Islet precursor cell (in vitro differentiated cells): ENCODE measurements at regions not wholly inside any gene's neighbourhood (a gene's known extent, or its start where the extent isn't known, plus 50 kb on each side); places are given as distances from the start of the nearest gene placed in this dataset.
"Not testable (repeated sequence)": the region's sequence is repeated elsewhere in the genome, so short reads cannot be mapped to it uniquely, and the experiment has no call there.

Source experiments
- DNase-seq: peaks from one replicate; pipeline ENCODE4 v3.0.0-alpha.2; 2018

DNA sequence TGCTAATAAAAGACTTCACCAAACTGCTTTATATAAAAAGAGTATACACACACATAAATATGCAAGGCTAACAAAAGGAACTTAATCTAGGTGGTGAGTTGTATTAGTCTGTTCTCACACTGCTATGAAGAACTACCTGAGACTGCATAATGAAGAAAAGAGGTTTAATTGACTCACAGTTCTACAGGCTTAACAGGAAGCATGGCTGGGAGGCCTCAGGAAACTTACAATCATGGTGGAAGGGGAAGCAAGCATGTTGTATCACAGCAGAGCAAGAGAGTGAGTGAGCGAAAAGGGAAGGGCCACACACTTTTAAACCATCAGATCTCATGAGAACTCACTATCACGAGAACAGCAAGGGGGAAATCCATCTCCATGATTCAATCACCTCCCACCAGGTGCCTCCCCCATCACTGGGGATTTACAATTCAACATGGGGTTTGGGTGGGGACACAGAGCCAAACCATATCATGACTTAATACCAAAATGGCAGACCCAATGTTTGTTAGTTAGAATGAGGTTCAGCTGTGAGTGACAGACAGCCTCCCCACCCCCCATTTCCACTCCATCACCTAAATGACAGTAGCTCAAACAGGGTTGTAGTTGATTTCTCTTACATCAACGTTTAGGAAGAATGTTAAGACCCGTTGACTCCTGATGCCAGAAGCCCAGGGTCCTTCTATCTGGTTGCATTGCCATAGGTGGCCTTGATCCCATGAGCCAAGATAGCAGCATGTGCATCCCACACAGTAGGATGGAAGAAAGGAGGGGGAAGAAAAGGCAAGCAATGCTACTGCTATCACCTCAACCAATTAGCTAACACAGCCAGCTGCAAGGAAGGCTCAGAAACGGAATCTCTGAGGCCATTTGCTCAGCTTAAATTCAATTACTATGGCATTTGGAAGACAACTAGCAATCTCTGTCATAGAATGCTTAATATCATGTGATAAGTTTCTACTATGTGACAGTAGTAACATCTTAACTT, 77.0 kb downstream of the CCDC71L start:
- DNase-seq = no peak

DNA sequence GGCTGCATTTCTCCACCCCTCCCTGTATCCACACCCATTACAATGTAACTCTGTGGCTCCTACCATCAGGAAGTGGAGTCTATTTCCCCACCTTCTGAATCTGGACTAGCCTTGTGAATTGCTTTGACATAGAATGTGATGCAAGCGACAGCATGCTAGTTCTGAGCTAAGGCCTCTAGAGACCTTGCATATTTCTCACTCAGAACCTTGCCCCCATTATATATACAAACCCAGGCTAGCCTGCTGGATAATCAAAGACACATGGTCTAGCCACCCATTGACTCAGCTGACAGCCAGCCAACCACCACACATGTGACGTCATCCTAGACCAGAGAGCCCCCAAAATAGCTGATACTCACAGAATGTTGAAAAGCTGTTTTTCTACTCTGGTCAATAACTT, 77.9 kb downstream of the CCDC71L start:
- DNase-seq = no peak

DNA sequence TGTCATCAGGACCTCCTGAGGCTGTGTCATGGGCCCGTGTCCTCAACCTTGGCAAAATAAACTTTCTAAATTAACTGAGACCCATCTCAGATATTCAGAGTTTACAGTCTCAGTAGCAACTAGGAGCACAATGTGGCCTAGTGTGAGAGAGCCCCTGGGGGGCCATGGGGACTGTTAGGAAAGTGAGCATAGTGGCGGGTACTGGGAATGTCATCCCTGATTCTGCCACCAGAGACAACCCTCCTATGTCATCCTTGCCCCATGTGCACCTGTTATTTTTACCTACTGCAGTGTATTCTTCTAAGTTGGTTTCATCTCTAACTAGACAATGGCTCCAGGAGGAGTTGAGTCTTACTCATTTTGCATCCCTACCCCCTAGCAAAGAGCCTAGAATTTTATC, 78.6 kb downstream of the CCDC71L start:
- no peak for DNase-seq

DNA sequence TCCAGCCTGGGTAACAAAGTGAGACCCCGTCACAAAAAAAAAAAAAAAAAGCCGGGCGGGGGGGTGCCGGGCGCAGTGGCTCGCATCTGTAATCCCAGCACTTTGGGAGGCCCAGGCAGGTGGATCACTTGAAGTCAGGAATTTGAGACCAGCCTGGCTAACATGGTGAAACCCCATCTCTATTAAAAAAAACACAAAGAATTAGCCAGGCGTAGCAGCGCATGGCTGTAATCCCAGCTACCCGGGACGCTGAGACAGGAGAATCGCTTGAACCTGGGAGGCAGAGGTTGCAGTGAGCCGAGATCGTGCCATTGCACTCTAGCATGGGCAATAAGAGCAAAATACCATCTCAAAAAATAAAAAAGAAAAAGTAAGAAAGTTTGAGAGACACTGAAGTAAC, 81.9 kb downstream of the CCDC71L start:
- DNase-seq = not testable (repeated sequence)

DNA sequence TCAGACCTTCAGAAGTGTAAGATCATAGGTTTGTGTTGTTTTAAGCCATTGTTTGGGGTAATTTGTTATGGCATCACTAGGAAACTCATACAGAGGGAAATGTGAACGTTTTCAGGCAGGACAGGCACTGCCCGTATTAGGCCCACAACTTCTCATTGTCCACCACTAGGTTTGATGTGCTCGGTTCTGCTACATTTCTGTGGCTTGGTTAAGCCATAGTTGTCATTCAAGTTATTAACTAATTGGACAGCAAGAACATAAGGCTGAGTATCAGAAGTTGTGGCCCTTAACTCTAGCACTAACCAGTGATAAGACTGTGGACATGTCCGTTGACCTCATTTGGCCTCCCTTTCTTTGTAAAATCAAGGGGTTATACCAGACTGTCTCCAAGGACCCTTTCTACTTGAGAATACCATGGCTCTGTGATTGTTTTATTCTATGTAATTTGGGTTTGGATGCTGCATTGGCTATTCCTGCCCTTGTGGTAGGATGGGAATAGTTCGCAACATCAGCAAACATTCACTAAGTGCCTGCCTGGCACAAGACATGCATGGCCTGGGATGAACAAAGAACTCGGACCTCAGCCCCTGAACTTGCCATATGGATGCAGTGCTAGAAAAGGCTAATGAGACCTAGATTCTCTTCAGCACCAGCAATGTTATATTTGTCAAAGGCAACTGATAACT, 85.7 kb downstream of the CCDC71L start:
- DNase-seq = no peak

DNA sequence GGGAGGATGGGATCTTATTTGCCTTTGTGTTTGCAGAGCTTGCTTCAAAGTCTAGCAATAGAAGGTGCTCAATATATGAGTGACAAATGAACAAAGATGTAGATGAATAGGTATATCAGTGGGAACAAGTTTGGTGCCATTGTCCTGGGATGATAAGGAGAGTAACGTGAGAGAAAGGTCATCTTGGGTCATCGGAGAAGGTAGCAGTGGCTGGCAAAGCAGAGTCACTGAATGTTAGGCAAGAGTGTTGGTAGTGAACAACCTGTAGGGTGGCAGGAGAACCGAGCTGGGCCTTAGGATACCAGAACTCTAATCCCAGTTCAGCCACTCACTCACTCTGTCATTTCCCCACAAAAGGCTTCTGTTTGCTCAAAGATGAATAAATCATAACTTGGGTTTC, 87.2 kb downstream of the CCDC71L start:
- DNase-seq = no peak

DNA sequence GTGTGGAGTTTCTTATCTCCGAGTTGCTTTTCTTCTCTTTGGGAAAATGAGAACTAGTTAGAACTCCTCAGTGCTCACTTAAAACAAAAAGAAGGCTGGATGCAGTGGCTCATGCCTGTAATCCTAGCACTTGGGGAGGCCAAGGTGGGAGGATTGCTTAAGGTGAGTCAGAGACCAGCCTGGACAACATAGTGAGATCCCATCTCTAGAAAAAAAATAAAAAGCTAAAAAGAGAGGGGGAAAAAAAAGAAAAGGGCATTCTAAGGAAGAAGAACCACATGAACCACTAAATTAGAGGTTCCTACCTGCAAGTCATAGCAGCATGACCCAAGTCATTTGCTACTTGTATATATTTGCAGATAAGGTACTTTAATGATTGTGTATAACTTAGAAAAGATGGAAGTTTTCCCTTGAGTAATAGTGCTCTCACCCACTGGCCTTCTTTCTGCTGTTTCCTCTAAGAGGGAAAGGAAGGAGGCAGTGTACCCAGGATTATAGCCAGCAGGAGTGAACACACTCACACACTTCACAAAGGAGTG, 87.8 kb downstream of the CCDC71L start:
- DNase-seq = no peak

DNA sequence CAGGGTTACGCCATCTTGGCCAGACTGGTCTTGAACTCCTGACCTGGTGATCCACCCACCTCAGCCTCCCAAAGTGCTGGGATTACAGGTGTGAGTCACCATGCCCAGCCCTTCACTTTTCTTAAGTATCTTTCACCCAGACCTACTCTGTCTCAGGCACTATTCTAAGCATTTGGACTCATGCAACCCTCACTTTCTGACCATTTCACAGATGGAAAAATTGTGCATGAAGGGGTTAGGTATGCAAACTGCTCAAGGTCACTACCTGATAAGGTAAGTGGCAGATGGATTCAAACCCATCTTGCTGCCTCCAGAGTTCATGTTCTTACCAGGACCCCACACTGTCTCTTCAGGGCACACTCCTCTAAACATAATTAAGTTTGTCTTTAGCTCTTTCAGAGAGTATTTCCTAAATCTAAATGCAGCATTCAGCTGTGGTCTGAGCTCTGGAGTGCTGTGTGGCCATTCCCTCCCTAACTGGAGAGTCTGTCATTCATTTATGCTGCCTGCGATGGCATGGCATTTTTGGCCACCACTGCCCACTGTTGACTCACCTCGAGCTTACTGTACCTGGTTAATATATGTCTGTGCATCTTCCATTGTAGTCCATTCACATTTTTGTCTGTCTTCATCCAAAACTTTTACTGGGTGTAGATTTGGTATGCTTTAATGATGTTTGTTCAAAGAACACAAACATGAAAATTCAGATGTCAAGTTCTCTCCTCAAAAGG, 88.4 kb downstream of the CCDC71L start:
- DNase-seq = no peak

DNA sequence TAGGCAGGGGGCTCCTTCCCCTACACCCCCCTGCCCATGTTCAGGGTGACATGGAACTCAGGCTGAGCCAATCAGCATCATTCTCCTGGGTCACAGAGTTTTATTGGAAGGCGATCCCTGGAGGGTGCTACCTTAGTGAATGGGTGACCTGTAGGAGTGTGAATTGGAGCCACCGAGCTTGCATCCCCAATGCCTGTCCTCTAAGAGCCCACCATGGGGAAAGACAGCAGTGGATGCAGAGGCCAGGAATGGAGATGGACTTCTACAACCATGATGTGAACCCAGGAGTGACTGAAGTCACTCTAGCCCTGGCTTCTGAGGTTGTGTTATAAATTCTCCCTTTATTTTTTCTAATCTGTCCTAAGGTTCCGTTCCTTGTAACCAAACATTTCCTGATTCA, 89.4 kb downstream of the CCDC71L start:
- DNase-seq = no peak

DNA sequence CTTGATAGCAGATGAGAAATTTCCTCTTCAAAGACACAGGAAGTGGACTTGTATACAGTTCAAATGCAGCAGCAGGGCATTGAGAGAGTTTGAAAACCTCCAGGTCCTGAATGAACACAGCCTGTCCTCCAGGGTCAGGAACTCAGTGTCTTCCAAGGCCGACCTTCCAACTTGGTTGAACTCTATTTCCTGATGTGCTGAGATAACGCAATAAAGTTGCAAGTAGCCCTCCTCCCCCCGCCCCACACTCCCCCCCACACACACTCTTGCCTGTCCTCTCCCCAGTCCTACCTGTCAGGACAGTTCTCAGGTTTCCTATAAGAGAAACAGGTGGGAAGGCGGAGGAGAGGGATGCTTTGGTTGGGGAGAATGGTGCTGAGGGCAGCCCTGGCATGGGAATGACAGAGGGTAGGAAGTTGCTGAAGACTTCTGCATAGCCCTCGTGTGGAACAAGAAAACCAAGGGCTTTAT, 90.0 kb downstream of the CCDC71L start:
- no peak for DNase-seq

DNA sequence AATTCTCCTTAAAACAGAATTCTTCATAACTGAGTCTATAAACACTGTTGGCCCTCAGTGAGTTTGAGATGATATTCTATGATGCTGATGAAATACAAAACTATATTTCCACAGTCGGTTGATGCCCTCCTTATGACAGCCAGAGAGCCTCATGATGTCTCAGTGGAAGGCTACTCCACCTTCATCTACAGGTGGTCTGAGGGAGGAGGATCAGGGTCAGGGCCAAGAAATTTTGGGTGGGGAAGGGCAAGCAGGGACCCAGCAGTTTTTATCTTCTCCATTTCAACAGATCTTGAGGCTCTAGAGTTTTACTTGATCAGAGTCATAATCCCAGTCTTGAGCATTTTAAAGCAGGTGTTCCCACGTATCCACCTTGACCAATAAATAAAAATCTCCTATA, 90.8 kb downstream of the CCDC71L start:
- no peak for DNase-seq

DNA sequence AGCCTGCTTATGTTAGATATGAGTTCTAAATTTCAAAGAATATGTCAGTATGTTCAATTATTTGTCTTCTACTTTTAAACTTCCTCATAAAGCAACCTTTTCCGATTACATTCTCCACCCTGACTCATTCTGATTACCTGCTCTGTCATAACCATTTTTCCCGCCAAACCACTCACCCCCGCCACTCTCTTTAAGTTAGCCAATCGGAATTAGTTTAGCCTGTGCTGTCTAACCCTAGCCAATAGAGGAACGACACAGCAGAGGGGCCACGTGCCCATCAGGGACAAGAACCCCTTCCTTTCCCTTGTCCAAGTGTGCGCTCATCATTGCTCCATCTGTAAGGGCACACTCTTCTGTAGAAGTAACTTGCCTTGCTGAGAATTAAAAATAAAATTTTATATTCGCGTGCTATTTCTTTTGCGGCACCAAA, 91.4 kb downstream of the CCDC71L start:
- no peak for DNase-seq

DNA sequence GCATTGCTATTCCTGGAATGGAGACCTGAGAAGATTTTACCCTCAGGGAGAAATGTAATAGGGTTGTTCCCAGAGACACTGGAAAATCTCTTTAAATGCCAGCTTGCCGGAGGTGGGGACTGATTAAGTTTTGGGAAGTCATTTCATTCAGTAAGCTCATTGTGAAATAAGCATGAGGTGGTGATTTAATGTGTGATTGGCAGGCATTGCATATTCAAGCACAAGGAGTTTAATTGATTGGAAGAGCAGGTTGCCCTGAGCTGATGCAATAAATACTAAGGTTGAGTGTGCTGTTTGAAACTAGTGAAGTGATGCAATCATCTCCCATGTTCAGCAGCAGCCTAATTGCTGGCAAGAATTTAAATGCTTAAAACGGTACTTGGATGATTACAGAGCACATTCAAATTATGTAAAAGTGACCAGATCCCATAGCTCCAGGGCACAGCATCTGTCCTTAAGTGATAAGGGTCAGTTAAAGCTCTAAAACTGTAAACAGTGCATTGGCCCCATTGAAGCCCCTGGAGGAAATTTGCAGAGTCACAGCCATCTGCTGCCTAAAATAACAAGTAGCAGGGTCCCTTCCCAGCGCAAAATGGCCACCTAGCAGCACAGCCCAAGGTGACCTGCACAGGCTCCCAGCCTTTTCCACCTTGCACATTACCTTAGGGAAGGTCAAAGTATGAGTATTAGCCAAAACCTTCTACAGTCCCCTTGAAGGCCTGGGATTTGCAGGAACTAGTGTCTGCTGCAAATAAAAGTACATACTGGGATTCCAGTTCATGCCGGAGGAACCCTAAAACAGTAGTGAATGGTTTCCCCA, 92.1 kb downstream of the CCDC71L start:
- DNase-seq = peak; percentile 97

DNA sequence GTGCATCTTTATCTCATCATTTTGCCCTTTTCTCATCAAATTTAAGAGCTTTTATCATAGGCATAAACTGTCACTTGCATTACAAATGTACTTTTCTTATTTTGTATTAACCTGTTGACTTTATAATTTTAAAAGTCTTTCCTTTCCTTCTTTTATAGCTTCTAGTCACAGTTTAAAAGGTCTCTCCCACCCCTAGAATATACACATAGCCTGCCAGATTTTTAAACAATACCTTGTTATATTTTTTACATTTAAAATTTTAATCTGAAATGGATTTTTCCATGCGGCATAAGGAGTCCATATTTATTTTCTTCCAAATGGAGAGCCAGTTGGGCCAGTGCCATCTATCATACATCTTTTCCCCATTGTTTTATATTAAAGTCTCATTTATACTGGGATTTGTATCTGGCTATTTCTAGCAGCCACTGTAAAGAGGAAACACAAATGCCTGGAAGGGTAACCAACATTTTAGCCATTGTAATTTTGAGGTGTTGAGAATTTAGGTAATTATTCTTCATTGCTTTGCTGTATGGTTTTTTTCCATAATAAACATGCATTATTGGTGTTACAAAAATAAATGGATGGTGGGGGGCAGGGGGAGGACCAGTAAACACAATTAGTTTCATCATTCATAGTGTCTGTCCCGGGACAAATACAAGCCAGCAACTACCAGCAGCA, 92.8 kb downstream of the CCDC71L start:
- no peak for DNase-seq

DNA sequence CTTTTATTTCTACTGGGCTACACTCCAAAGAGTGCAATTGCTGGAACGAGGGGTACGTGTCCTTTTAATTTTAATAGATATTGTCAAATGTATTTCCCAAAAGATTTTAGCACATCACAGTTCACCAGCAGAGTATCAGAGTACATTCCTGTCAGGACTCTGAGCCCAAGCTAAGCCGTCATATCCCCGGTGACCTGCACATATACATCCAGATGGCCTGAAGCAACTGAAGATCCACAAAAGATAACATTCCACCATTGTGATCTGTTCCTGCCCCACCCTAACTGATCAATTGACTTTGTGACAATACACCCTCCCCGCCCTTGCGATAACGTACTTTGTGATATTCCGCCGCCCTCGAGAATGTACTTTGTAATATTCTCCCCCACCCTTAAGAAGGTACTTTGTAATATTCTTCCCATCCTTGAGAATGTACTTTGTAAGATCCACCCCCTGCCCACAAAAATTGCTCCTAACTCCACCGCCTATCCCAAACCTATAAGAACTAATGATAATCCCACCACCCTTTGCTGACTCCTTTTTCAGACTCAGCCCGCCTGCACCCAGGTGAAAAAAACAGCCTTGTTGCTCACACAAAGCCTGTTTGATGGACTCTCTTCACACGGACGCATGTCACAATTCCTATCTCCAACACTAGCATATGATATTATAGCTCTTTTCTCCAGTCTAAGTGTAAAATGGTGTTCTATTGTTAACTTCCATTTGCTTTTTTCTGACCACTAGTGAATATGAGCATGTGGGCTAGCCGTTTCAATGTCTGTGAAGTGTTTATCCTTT, 93.6 kb downstream of the CCDC71L start:
- DNase-seq = peak; percentile 69

DNA sequence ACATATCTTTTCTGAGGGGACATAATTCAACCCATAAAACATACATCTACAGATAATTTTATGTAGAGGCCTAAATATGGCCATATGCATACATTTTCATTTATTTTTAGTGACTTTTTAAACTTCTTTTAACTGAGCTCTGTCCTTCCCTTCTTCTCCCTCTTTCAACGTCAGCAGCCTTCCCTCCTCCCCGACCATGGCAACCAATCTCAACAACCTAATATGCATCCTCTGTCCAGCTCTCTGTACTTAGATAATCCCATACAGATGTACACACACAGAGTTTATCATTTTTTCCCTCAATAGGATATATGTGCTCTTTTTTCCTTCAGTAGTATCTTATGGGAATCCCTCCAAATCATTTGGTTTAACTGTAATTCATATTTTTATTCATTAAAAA, 94.3 kb downstream of the CCDC71L start:
- no peak for DNase-seq

DNA sequence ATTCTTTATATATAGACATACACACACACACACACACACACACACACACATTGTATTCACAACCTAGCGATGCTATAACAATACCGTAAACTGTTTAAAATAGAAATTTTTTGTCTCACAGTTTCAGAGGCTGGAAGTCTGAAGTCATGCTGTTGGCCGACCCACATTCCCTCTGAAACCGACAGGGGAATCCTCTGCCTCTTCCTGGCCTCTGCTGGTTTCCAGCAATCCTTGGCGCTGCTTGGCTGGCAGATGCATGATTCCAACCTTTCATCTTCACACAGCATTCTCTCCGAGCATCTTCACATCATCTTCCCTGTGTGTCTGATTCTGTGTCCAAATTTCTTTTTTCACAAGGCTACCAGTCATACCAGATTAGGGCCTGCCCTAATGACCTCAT, 94.8 kb downstream of the CCDC71L start:
- no peak for DNase-seq

DNA sequence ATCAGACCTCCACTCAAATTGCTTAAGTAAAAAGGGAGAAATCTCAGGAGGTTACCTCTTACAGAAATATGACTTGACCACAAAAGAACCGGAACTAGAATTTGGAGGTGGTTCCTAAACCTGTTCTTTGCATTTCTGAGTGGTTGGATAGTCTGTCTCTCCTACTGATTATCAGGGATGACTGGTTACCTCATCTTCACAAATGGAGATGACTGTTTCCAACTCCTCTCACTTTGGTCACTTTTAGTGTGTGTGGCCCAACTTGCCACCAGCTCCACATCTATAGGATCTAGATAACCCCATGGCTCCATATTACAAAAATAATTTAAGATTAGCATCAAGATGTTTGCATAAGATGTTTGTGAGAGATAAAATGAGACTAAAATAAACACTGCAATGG, 95.5 kb downstream of the CCDC71L start:
- DNase-seq = no peak

DNA sequence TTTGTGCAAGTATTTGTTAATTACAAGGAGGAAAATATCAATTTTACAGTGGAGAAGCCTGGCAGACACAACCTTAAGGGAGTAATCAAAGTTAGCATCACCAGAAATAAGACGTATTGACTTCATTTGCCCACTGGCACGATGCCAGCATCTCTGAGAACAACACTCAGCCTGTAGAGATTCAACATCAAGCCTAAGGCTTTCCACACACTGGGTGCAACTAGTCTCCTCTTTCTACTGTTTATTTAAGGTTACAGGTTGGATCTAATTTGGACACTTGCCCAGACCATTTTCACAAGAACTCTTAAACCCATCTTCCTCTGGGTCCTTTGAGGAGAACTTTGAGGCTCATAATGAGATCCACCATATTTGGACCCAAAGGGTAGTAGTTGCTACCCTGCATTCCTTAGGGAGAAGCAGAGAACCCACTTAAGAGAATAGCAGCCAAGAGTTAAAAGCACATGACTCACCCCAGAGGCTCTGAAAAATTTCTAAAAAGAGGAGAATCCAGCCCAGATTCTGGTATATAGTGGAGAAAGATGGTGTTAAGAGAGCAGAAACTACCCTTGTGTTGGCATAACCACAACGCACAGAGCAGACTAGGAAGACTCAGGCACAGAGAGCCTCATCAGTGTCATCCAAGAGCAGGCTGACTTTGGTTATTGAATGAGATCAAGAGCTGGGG, 97.3 kb downstream of the CCDC71L start:
- DNase-seq = no peak
